NB4 (cell line): ENCODE measurements at regions not wholly inside any gene's neighbourhood (a gene's known extent, or its start where the extent isn't known, plus 50 kb on each side); places are given as distances from the start of the nearest gene placed in this dataset.

Experiments used
- POLR2A ChIP-seq: IDR thresholded peaks from 2 replicates; pipeline ENCODE4 v1.6.1; 2011; ENCODE audit warnings: mild to moderate bottlenecking; ENCODE audit not compliant: insufficient read length; ENCODE audit errors: extremely low read depth
- TF ChIP-seq, protein P1 (sequence below): IDR thresholded peaks from one replicate; pipeline ENCODE4 v1.5.1; 2012; ENCODE audit warnings: low read depth, low read length
- TF ChIP-seq, protein P2 (sequence below): IDR thresholded peaks from 2 replicates; pipeline ENCODE4 v1.6.1; 2011; ENCODE audit warnings: low read depth, low read length

DNA sequence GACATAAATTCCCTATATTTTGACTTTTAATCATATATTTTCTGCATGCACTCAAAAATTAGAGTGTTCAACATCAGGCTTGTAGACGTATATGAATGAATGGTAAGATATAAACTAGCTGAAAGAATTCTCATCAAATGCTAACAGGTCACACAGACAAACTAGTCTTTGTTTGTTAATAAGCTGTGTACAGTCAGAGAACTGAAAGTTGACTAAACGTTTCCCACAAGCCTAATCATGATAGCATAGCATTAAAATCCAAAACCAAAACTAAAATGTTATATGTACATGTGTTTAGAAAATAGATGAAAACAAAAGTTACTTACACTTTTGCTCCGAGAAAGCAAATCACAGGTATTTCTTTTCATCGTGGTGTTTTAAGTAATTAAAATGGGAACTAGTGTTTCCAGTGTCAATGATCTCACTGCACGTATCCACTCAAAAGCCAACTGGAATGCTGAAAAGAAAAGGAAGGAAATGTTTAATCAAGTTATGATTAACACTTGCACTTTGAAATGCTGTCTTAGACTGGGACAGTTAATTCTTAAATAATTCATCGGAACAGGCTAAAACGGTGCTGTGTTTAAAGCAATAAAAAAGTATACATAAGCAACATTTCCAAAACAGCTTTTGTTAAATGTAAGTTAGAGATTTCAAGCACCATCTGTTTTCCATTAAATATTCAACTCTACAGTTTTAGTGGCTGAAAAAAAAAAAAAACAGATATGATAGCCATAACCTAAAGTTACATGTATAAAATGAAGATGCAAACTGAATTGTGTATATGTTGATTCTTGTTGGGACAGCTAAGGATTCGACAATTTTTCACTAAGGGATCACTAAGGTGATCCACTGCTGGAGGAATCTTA, 291.9 kb upstream of the PDE4D start:
- no peak for TF ChIP-seq POLR2A
- TF ChIP-seq, protein P1, sequence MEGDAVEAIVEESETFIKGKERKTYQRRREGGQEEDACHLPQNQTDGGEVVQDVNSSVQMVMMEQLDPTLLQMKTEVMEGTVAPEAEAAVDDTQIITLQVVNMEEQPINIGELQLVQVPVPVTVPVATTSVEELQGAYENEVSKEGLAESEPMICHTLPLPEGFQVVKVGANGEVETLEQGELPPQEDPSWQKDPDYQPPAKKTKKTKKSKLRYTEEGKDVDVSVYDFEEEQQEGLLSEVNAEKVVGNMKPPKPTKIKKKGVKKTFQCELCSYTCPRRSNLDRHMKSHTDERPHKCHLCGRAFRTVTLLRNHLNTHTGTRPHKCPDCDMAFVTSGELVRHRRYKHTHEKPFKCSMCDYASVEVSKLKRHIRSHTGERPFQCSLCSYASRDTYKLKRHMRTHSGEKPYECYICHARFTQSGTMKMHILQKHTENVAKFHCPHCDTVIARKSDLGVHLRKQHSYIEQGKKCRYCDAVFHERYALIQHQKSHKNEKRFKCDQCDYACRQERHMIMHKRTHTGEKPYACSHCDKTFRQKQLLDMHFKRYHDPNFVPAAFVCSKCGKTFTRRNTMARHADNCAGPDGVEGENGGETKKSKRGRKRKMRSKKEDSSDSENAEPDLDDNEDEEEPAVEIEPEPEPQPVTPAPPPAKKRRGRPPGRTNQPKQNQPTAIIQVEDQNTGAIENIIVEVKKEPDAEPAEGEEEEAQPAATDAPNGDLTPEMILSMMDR, result no peak
- TF ChIP-seq, protein P2, sequence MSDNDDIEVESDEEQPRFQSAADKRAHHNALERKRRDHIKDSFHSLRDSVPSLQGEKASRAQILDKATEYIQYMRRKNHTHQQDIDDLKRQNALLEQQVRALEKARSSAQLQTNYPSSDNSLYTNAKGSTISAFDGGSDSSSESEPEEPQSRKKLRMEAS, result no peak
